Right lobe of liver (tissue), 6 donors: ENCODE measurements at regions not wholly inside any gene's neighbourhood (a gene's known extent, or its start where the extent isn't known, plus 50 kb on each side); places are given as distances from the start of the nearest gene placed in this dataset.
"Not testable (repeated sequence)": the region's sequence is repeated elsewhere in the genome, so short reads cannot be mapped to it uniquely, and the experiment has no call there.

Experiments
- ATAC-seq, 4 donors: fragments of 200-7000 bp; cut with Tn5 transposase; one replicate each; pipeline ENCODE4 v1.9.1; 2020; ENCODE audit warnings: mild to moderate bottlenecking in 4 of 4, moderate library complexity in 4 of 4
- DNase-seq, 3 donors: peaks; one replicate each; pipeline ENCODE4 v3.0.0-alpha.2; 2020
- H3K27ac ChIP-seq, 3 donors: fragments of 200-600 bp; one replicate each; pipeline ENCODE4 v1.8.0; 2022
- H3K27me3 ChIP-seq, 2 donors: fragments of 200-600 bp; one replicate each; pipeline ENCODE4 v1.8.0; 2022
- H3K36me3 ChIP-seq, 4 donors: fragments of 200-600 bp; sonication (generic) in 1 of 4; one replicate each; pipeline versions ENCODE4 v1.5.1 to v1.8.0; 2017 to 2022; ENCODE audit warnings: control low read depth in 1 of 4
- H3K4me1 ChIP-seq, 4 donors: fragments of 200-600 bp; sonication (generic) in 1 of 4; one replicate each; pipeline versions ENCODE4 v1.5.1 to v1.8.0; 2017 to 2022; ENCODE audit warnings: control low read depth in 1 of 4
- H3K4me3 ChIP-seq, 3 donors: fragments of 200-600 bp; one replicate each; pipeline ENCODE4 v1.8.0; 2022
- H3K9me3 ChIP-seq, 4 donors: fragments of 200-600 bp; sonication (generic) in 1 of 4; one replicate each; pipeline versions ENCODE4 v1.5.1 to v1.8.0; 2017 to 2022; ENCODE audit warnings: control low read depth in 1 of 4
- CTCF ChIP-seq, 4 donors: fragments of 200-600 bp in 3 of 4; fragments of 450-650 bp in 1 of 4; IDR thresholded peaks; one replicate each; pipeline versions ENCODE4 v1.5.1 to v1.8.0; 2016 to 2022; ENCODE audit warnings: antibody characterized with exemption in 4 of 4, mild to moderate bottlenecking in 2 of 4
- POLR2A ChIP-seq: fragments of 450-650 bp; IDR thresholded peaks from one replicate; pipeline ENCODE4 v1.6.1; 2017; ENCODE audit warnings: antibody characterized with exemption, mild to moderate bottlenecking
- WGBS: methylation state at CpG from one replicate; pipeline ENCODE4 v1.1.6; 2018; ENCODE audit warnings: low coverage, low lambda C conversion rate; ENCODE audit not compliant: insufficient coverage; ENCODE audit errors: missing lambda C conversion rate; 5-methylcytosine and 5-hydroxymethylcytosine counted together
- intact Hi-C, 2 donors: fragments of 100-400 bp; cut with DNase I; formaldehyde crosslinking; loops; one replicate each; pipeline versions ENCODE4 v1.11.2 to v1.14.1; 2022
- donor health status: DM: no; HTN: yes; CAD: no.
- donor health status: DM: no; HTN: no; CAD: no.
- donor health status: DM: no; HTN: no; CAD: no.
- donor health status: DM: no; HTN: yes; CAD: no.
- donor health status: DM: no; HTN: yes; CAD: no.

GRCh38 chr9:79490657-79491248 is 81.0 kb upstream of the TLE4 start:
- Histone ChIP-seq H3K36me3 (no peaks in the 10 kb centered on the region), H3K9me3 (no peaks in the 10 kb centered on the region), H3K4me3 (no peak overlapping the region), H3K4me1 (peaks cover 0 to 4% (median 0%) of the 10 kb centered on the region in 4 donors), H3K27ac (no peak overlapping the region), H3K27me3 (no peaks in the 10 kb centered on the region)
- no peak for TF ChIP-seq CTCF (IDR thresholded peaks at IDR 0.05)
- no peak for TF ChIP-seq POLR2A
- WGBS, result 40% methylated on average over 3 of the region's 3 CpGs
- ATAC-seq (no peak), DNase-seq (no peak)
- intact Hi-C loops, result no loop called here

GRCh38 chr9:79492092-79493009 is 79.4 kb upstream of the TLE4 start:
- DNase-seq, result no peak
- Histone ChIP-seq H3K4me1 (peaks cover 0 to 4% (median 0%) of the 10 kb centered on the region in 4 donors), H3K27ac (no peak overlapping the region), H3K36me3 (no peaks in the 10 kb centered on the region), H3K9me3 (no peaks in the 10 kb centered on the region), H3K4me3 (no peak overlapping the region), H3K27me3 (no peaks in the 10 kb centered on the region)
- ATAC-seq, result no peak
- WGBS, result 68% methylated on average over 3 of the region's 3 CpGs
- TF ChIP-seq CTCF (IDR thresholded peaks at IDR 0.05), result no peak
- TF ChIP-seq POLR2A, result no peak
- intact Hi-C loops, result no loop called here

- intact Hi-C loops, ATAC-seq, H3K27ac ChIP-seq, H3K27me3 ChIP-seq, H3K4me3 ChIP-seq, H3K9me3 ChIP-seq, DNase-seq, H3K4me1 ChIP-seq, H3K36me3 ChIP-seq: not testable (repeated sequence)
- WGBS, result 85% methylated on average over 13 of the region's 25 CpGs
Observed at GRCh38 chr9:79500196-79500864, 71.4 kb upstream of the TLE4 start.

GRCh38 chr9:79501546-79501945 is 70.2 kb upstream of the TLE4 start:
- H3K4me1 ChIP-seq, result no peaks in the 10 kb centered on the region
- DNase-seq (no peak), ATAC-seq (no peak)
- no peaks in the 10 kb centered on the region for H3K9me3 ChIP-seq
- intact Hi-C loops, result no loop called here
- no peaks in the 10 kb centered on the region for H3K36me3 ChIP-seq
- H3K4me3 ChIP-seq, result no peak overlapping the region
- WGBS, result 70% methylated on average over 2 of the region's 2 CpGs
- no peak overlapping the region for H3K27ac ChIP-seq
- no peaks in the 10 kb centered on the region for H3K27me3 ChIP-seq
- TF ChIP-seq POLR2A (no peak), CTCF (IDR thresholded peaks at IDR 0.05) (no peak)

GRCh38 chr9:79507801-79508200 is 64.0 kb upstream of the TLE4 start:
- WGBS, result 58% methylated on average over 4 of the region's 4 CpGs

More at GRCh38 chr9:79507801-79508200, 64.0 kb upstream of the TLE4 start:
- Histone ChIP-seq H3K36me3 (no peaks in the 10 kb centered on the region), H3K9me3 (no peaks in the 10 kb centered on the region), H3K4me3 (no peak overlapping the region), H3K27ac (no peak overlapping the region), H3K27me3 (no peaks in the 10 kb centered on the region), H3K4me1 (no peaks in the 10 kb centered on the region)
- ATAC-seq, result no peak
- intact Hi-C loops, result no loop called here
- DNase-seq, result no peak
- no peak for TF ChIP-seq POLR2A
- TF ChIP-seq CTCF (IDR thresholded peaks at IDR 0.05), result no peak
